Calu3 (cell line): ENCODE measurements at regions not wholly inside any gene's neighbourhood (a gene's known extent, or its start where the extent isn't known, plus 50 kb on each side); places are given as distances from the start of the nearest gene placed in this dataset.
"Not testable (repeated sequence)": the region's sequence is repeated elsewhere in the genome, so short reads cannot be mapped to it uniquely, and the experiment has no call there.

Experiments
- BruUV-seq: library from RNA; stranded (reverse); fragments of 400-500 nt; replicated peaks from 2 replicates; lab custom pipeline; 2021; lab: Mats Ljungman, UMichigan
- CTCF ChIA-PET: fragments of 300-600 bp; sonication (Branson Sonifier 250); formaldehyde crosslinking; loops from one replicate; lab custom pipeline; 2022; ENCODE audit warnings: antibody characterized with exemption; lab: Charles Lee
- DNase-seq: peaks from one replicate; pipeline ENCODE4 v3.0.0; 2022
- H3K27ac Mint-ChIP-seq: one replicate; pipeline ENCODE4 v1.8.0; 2022; ENCODE audit warnings: mixed read lengths; ENCODE audit not compliant: unreplicated experiment
- H3K27me3 Mint-ChIP-seq: one replicate; pipeline ENCODE4 v1.8.0; 2022; ENCODE audit warnings: mixed read lengths; ENCODE audit not compliant: unreplicated experiment
- H3K36me3 Mint-ChIP-seq: one replicate; pipeline ENCODE4 v1.8.0; 2022; ENCODE audit warnings: mild to moderate bottlenecking, moderate library complexity, mixed read lengths; ENCODE audit not compliant: insufficient read depth, unreplicated experiment
- H3K4me1 Mint-ChIP-seq: one replicate; pipeline ENCODE4 v1.8.0; 2022; ENCODE audit warnings: mild to moderate bottlenecking, low read depth, mixed read lengths; ENCODE audit not compliant: unreplicated experiment
- H3K4me3 Mint-ChIP-seq: one replicate; pipeline ENCODE4 v1.8.0; 2022; ENCODE audit warnings: mild to moderate bottlenecking, low read depth, moderate library complexity, mixed read lengths; ENCODE audit not compliant: unreplicated experiment
- H3K9me3 Mint-ChIP-seq: one replicate; pipeline ENCODE4 v1.8.0; 2022; ENCODE audit warnings: low read depth, mixed read lengths; ENCODE audit not compliant: unreplicated experiment
- intact Hi-C: fragments of 100-400 bp; cut with micrococcal nuclease; formaldehyde crosslinking; loops from one replicate; pipeline ENCODE4 v1.10.0; 2022; ENCODE audit not compliant: unreplicated experiment
- TF ChIP-seq, protein P1 (sequence below): fragments of 200-600 bp; IDR thresholded peaks from one replicate; pipeline ENCODE4 v1.8.0; 2022; ENCODE audit warnings: antibody characterized with exemption; ENCODE audit not compliant: unreplicated experiment

DNA sequence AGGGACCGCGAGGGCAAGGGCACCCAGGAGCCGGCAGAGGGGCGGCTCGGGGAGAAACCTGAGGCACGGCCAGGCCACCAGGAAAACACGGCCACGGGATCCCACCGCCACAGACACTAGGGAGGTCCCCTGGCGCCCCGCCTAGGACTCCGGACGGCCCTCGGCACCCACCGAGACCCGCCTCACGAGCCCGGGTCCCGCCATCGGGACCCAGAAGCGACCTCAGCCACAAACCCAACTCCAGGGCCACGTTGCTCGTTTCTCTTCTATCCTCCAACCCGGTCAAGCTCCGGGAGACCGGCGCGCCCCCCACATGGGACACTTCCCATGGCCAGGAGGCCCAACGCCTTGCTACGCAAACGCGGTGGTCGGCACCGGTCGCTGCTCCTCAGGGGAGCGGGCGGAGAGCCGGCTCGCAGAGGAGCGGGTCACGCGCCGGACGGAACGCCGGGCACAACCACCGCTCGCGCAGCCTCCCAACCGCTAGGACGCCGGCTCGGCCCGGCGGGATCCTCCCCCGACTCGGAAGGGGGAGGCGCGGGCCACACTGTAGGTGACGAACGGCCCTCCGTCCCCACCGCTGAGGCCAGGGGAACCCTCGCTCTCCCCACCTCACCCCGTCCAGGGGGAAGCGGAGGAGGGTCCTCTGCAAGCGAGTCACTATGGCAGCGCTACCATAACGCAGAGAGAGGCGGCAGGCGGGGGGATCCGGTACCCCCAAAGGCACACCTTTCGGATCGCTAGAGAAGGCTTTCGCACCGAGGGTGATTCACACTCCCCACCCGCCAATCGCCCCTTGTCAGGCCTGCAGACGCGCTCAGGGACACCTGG, 1514.1 kb upstream of the DEFB115 start:
- no peaks in the 10 kb centered on the region for H3K36me3 Mint-ChIP-seq
- no peak for DNase-seq
- no peak overlapping the region for H3K4me3 Mint-ChIP-seq
- CTCF ChIA-PET = no interaction called here
- no peaks in the 10 kb centered on the region for H3K27me3 Mint-ChIP-seq
- intact Hi-C loops = no loop called here
- peaks cover 3% of the 10 kb centered on the region for H3K9me3 Mint-ChIP-seq
- TF ChIP-seq, protein P1, sequence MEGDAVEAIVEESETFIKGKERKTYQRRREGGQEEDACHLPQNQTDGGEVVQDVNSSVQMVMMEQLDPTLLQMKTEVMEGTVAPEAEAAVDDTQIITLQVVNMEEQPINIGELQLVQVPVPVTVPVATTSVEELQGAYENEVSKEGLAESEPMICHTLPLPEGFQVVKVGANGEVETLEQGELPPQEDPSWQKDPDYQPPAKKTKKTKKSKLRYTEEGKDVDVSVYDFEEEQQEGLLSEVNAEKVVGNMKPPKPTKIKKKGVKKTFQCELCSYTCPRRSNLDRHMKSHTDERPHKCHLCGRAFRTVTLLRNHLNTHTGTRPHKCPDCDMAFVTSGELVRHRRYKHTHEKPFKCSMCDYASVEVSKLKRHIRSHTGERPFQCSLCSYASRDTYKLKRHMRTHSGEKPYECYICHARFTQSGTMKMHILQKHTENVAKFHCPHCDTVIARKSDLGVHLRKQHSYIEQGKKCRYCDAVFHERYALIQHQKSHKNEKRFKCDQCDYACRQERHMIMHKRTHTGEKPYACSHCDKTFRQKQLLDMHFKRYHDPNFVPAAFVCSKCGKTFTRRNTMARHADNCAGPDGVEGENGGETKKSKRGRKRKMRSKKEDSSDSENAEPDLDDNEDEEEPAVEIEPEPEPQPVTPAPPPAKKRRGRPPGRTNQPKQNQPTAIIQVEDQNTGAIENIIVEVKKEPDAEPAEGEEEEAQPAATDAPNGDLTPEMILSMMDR = no peak
- BruUV-seq = no TSS peak
- H3K27ac Mint-ChIP-seq = no peak overlapping the region
- no peaks in the 10 kb centered on the region for H3K4me1 Mint-ChIP-seq

- BruUV-seq = no TSS peak
- no peaks in the 10 kb centered on the region for H3K36me3 Mint-ChIP-seq
- H3K27ac Mint-ChIP-seq = no peak overlapping the region
- H3K9me3 Mint-ChIP-seq = peaks cover 3% of the 10 kb centered on the region
- TF ChIP-seq, protein P1 = no peak
- CTCF ChIA-PET = no interaction called here
- no peaks in the 10 kb centered on the region for H3K4me1 Mint-ChIP-seq
- H3K4me3 Mint-ChIP-seq = no peak overlapping the region
- no peak for DNase-seq
- intact Hi-C loops = no loop called here
- no peaks in the 10 kb centered on the region for H3K27me3 Mint-ChIP-seq
Observed at GRCh38 chr20:29744071-29744470, 1513.4 kb upstream of the DEFB115 start.

DNA sequence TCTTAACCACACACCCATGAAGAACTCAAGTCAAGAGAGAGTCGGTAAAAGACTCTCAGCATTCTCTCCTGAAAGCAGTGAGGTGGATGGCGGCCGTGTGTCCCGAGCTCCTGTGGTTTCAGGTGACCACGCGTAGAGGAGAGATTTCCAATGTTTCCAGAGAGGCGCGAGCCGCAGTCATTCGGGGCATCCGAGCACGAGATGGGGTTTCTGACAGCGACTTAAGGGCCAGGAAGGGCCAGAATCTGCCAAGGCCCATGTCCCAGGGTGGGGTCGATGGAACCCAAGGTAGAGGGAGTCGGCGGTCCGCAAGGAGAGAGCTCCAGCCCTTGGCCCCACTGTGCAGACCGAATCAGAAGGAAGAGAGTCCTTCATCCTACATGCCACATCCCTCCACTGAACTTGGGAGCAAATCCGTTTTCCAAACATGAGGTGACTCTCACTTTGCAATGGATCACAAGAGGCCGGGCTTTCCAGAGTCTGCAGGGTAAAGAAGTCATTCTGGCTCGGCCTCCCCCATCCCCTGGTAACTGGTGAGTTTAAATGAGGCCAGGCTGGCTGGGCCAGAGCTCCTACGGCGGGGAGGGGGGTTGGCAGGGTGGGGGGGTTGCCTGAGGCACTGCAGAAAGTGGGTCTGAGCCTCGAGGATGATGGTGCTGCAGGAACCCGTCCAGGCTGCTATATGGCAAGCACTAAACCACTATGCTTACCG, 1511.8 kb upstream of the DEFB115 start:
- intact Hi-C loops, H3K4me3 Mint-ChIP-seq, DNase-seq, H3K4me1 Mint-ChIP-seq, H3K27ac Mint-ChIP-seq, H3K36me3 Mint-ChIP-seq, H3K27me3 Mint-ChIP-seq, CTCF ChIA-PET, H3K9me3 Mint-ChIP-seq, BruUV-seq: not testable (repeated sequence)

- Mint-ChIP-seq H3K36me3 (no peaks in the 10 kb centered on the region), H3K27me3 (no peaks in the 10 kb centered on the region), H3K4me3 (no peak overlapping the region), H3K4me1 (no peaks in the 10 kb centered on the region), H3K9me3 (peaks cover 25% of the 10 kb centered on the region), H3K27ac (no peak overlapping the region)
- CTCF ChIA-PET = no interaction called here
- BruUV-seq = no TSS peak
- DNase-seq = no peak
- intact Hi-C loops = no loop called here
- TF ChIP-seq, protein P1 = no peak
Observed at GRCh38 chr20:29750268-29750899, 1507.1 kb upstream of the DEFB115 start.

DNA sequence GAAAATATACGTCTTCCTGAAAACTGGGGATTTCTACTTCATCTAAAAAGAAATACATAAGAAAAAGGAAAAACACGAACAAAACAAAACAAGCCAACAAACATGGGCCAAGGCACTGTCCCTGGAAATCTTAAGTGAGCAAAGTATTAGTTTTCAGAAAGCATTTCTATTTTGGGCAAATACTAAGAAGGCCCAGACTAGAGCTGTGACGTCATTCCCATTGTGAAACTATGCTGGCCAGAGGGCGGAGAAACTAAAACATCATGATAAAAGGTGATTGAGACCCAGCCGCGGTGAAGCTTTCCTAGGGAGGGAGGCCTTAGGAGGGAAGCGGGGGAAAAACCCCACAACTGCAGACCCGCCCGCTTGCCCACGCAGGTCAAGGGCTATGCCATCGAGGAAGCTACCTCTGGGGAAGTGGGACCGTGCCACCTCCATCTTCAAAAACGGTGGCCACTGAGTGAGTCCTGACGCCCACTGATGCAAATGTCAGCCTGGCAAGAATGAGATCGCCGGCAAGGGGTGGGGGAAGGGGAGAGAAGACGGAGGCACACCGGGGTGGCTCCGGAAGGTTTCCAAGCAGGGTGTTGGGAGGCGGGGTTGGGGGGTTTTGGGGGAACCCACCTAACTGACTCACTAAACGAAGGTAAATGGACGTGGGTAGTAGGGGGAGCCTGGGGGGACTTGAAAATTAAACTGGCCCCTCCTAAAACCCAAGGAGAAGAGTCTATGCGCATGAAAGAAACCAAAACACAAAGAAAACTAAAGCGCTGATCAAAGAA, 1504.6 kb upstream of the DEFB115 start:
- CTCF ChIA-PET, intact Hi-C loops, H3K36me3 Mint-ChIP-seq, H3K27ac Mint-ChIP-seq, DNase-seq, H3K4me3 Mint-ChIP-seq, H3K27me3 Mint-ChIP-seq, BruUV-seq, H3K4me1 Mint-ChIP-seq: not testable (repeated sequence)
- peaks cover 32% of the 10 kb centered on the region for H3K9me3 Mint-ChIP-seq

GRCh38 chr20:29753426-29753746, 1504.1 kb upstream of the DEFB115 start:
- BruUV-seq, DNase-seq, H3K36me3 Mint-ChIP-seq, H3K27ac Mint-ChIP-seq, H3K4me1 Mint-ChIP-seq, H3K4me3 Mint-ChIP-seq, CTCF ChIA-PET, intact Hi-C loops, H3K27me3 Mint-ChIP-seq: not testable (repeated sequence)
- peaks cover 32% of the 10 kb centered on the region for H3K9me3 Mint-ChIP-seq

- DNase-seq, H3K36me3 Mint-ChIP-seq, CTCF ChIA-PET, intact Hi-C loops, H3K4me3 Mint-ChIP-seq, H3K27me3 Mint-ChIP-seq, H3K4me1 Mint-ChIP-seq, H3K27ac Mint-ChIP-seq, BruUV-seq: not testable (repeated sequence)
- peaks cover 32% of the 10 kb centered on the region for H3K9me3 Mint-ChIP-seq
Observed at GRCh38 chr20:29753879-29754278, 1503.6 kb upstream of the DEFB115 start.
